ENCODE measurements at regions not wholly inside any gene's neighbourhood (a gene's known extent, or its start where the extent isn't known, plus 50 kb on each side); places are given as distances from the start of the nearest gene placed in this dataset.

DNA sequence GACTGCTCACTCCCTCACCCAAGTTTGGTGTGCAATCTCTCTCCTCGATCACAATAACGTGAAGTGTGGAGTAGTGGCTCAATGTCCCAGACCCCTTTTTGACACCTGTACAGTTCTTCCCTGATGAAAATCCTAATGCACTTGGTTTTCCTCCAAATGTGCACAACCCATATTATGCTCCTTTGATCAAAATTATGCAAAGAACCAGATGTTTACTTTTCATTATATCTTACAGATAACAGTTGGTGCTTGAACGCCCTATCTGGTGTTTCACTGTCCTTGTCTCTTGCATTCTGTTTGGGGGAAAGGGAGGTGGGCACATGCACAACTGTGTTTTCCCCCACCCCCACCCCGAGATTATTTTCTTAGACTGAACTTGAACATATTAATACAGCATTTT, 85.0 kb upstream of the CREB1 start:
- in situ Hi-C loops (cut with HindIII; ENCODE audit: low pct_unique_long_range_greater_than_20kb, low sequenced_read_pairs), result no loop called here
- DNase-seq (ENCODE audit: low read depth), result no peak

DNA sequence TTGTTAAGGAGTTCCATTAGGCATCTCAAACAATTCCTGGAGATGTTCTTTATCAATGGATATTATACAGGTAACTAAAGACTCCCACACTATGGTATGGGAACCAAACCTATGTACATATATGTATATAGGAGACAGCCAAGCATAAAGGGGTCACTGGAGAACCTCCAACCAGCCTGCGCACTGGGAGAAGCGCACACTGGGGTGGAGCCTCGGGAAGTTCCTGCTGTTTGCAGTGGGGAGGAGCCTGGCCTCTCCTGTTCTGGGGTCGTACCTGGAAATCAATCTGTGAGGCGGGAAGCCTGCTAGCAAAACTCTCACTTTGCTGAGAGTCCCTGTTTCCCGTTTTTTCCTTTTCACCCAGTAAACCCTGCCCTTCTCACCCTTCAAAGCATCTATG, 83.1 kb upstream of the CREB1 start:
- in situ Hi-C loops (cut with HindIII; ENCODE audit: low pct_unique_long_range_greater_than_20kb, low sequenced_read_pairs), result no loop called here
- DNase-seq (ENCODE audit: low read depth), result no peak

DNA sequence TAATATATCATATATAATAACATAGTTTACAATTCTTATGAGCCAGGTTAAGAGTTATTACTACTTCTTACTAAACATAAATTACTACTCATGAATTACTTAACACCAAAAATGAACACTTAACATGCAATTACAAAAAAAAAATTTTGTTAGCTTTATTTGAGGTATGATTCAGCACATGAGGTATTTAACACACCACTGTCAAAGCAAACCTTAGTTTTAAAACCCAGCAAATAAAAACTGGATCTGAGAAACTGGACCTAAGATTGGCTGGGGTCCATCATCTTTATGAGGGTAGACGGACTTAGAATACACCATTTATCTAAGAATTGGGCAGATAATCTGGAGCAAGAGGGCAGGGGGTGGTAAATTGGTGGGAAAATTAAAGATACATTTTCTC, 81.8 kb upstream of the CREB1 start:
- in situ Hi-C loops (cut with HindIII; ENCODE audit: low pct_unique_long_range_greater_than_20kb, low sequenced_read_pairs), result no loop called here
- DNase-seq (ENCODE audit: low read depth), result no peak

DNA sequence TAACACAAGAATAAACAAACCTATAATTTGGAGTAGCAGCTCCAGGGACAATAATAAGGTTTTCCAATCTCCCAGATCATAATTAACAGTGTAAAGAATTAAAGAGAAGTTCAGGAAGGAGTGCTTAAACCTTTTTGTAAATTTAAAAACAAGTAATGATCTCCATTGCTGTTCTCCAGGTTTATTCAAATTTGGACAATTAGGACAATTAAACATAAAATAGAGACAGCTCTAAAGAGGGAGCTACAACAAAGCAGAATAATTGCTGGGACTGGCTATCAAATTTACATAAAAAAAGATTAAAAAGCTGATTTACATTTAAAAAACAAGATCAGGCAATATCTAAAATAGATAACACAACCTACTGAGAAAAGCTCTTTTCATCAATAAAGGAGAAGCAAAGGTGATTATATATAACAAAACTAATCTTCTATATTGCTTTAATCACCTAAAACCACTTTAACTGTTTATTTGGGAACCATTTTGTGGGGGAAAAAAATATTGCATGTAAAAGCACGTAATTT, 80.1 kb upstream of the CREB1 start:
- in situ Hi-C loops (cut with HindIII; ENCODE audit: low pct_unique_long_range_greater_than_20kb, low sequenced_read_pairs), result no loop called here

DNA sequence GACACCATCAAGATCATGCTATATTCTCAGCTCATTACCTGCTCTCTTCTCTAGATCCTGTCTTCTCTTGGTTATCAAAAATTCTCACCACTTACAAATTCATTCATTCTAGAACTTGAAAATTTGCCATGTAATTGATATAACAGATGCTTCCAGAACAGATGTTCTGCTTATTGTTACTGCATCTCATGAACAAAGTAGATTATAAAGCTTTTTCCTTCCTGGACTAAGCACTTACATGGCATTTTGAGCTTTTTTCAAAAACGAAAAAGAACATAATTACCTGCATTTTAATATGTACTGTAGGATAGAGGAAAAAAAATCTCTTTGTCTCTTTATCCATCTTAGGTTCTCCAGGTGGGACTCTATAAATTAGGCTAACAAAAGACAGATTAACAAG, 79.6 kb upstream of the CREB1 start:
- in situ Hi-C loops (cut with HindIII; ENCODE audit: low pct_unique_long_range_greater_than_20kb, low sequenced_read_pairs), result no loop called here
- DNase-seq (ENCODE audit: low read depth), result no peak

More for the DNA sequence above, 80.1 kb upstream of the CREB1 start:
- DNase-seq (ENCODE audit: low read depth), result no peak

DNA sequence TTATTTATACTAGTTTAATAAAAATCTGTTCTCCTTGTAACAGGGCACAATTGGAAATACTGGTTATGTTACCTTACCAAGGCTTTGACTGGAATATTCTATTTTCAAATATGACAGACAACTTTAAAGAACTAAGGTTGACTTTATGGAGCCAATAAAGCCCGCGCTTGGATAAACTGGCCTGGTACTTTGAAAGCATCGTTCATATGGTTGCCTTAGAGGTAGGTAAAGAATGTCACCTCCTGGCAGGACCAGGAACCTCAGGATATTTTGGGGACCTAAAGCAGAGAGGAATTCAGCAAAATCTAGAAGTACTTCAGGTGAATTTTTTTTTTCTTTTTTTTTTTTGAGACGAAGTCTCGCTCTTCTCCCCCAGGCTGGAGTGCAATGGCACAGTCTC, 71.2 kb upstream of the CREB1 start:
- in situ Hi-C loops (cut with HindIII; ENCODE audit: low pct_unique_long_range_greater_than_20kb, low sequenced_read_pairs), result no loop called here
- DNase-seq (ENCODE audit: low read depth), result no peak

DNA sequence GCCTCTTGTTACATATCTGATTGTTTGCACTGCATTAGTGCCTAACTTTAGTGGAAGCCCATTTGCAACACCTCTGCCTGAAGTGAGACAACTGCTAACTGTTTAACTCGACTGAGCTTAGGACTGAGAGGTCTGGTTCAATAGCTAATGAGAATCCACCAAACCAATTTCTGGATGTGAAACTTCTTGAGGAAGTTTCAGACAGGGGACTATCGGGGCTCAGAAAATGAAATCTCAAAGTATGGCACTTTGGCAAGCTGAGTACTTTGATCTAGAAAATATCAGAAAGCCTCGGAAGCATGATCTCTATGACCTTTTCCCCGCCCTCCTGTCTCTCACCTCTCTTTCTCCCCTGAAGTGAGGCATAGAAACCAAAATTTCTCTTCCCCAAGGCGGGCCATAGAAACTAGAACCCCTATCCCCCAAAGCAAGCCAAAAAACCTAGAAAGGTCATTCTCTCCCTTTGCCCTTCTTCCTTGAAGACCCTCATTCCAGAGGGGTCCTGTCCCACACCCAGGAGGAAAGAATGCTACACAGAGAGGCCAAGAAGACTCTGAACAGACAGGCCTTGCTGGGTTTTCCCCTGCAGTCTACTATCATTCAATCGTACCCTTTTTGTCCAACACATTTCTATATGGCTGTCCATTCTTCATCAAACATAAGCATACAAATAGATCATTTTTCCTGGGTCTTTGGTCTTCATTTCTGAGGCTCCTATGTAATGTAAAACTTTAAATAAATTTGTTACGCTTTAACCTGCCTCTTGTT, 69.6 kb upstream of the CREB1 start:
- in situ Hi-C loops (cut with HindIII; ENCODE audit: low pct_unique_long_range_greater_than_20kb, low sequenced_read_pairs), result no loop called here
- no peak for DNase-seq (ENCODE audit: low read depth)

DNA sequence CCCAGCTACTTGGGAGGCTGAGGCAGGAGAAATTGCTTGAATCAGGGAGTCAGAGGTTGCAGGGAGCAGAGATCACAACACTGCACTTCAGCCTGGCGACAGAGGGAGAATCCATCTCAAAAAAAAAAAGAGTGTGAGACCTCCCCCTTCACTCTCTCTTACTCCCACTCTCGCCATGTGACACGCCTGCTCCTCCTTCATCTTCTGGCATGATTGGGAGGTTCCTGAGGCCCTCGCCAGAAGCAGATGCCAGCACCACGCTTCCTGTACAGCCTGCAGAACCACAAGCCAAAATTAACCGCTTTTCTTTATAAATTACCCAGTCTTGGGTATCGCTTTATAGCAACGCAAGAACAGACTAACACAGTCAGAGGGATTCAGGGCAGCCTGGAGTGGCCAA, 66.3 kb upstream of the CREB1 start:
- no peak for DNase-seq (ENCODE audit: low read depth)
- in situ Hi-C loops (cut with HindIII; ENCODE audit: low pct_unique_long_range_greater_than_20kb, low sequenced_read_pairs), result no loop called here

DNA sequence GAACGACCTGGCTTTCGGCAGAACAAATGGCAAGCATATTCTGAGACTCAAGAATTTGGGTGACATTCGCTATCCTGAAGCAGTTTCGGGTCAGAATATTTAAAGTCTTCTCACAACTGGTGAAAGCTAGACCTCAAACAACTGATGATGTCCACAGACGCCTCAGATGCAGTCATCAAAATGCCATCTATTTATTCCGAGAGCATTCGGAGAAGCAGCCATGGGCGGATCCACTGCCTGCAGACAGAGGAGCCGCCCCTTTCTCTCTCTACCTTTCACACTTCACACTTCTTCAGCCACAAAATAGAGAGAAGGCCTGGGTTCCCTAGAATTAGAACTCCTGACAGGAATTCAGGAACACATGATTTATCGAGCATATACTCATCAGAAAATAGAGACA, 65.8 kb upstream of the CREB1 start:
- no peak for DNase-seq (ENCODE audit: low read depth)
- in situ Hi-C loops (cut with HindIII; ENCODE audit: low pct_unique_long_range_greater_than_20kb, low sequenced_read_pairs), result no loop called here

DNA sequence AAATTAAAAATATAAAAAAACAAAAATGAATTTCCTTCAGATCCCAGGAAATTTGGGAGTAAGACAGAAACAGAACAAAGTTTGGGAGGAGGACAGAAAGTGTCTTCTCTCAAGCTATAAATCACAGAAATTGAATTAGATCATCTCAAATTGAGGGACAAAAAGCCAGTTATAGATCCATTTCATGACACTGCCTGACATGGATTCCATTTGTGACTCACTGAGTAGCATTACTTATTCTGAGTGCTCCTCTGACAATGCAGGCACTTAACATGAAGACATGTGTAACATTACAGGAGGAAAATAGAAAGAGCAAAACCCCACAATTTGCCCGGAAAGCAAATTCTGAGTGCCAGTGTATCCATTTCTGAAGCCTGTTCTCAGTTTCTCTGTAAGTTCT, 63.9 kb upstream of the CREB1 start:
- no peak for DNase-seq (ENCODE audit: low read depth)
- in situ Hi-C loops (cut with HindIII; ENCODE audit: low pct_unique_long_range_greater_than_20kb, low sequenced_read_pairs), result no loop called here

DNA sequence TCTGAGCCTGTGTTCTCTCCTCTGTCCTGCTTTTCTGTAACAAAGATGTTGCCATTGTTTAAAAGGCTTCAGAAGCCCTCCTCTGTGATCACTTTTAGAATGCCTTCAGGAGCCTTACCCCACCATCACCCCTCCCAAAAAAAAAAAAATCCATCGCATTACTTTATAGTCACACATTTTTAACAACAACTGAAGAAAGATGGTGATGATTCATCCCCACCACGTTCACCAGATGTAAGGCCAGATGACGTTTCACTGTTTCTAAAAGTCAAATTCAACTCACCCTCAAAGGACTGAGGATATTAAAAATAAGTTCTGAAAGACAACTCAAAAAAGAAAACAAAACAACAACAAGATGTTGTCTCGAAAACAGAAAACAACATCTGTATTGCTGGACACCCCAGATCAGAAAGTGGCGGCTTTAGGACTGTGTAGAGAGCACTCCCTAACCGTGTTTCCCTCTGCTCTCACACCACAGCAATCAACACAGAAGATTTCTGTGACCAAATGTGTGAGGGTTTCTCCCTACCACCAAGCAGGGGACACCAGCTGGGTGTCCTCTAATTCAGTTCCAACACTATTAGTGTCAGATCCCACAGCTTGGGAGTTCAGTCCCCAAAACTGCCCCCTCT, 61.9 kb upstream of the CREB1 start:
- in situ Hi-C loops (cut with HindIII; ENCODE audit: low pct_unique_long_range_greater_than_20kb, low sequenced_read_pairs), result no loop called here
- no peak for DNase-seq (ENCODE audit: low read depth)

DNA sequence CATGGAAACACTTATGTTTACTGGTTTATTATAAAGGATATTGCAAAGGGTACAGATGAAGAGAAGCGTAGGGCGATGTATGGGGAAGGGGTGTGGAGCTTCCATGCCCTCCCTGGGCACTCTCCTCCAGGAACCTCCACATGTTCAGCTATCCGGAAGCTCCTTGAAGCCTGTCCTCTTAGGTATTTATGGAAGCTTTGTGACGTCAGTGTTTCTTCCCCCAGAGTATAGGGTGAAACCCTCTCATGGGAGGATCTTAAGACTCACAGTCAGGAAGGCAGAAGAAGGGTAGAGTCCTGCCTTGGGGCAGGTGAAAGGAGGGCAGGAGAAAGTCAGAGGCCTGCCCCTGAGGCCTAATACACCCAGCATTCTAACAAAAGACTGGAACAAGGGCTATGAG, 61.3 kb upstream of the CREB1 start:
- in situ Hi-C loops (cut with HindIII; ENCODE audit: low pct_unique_long_range_greater_than_20kb, low sequenced_read_pairs), result no loop called here

DNA sequence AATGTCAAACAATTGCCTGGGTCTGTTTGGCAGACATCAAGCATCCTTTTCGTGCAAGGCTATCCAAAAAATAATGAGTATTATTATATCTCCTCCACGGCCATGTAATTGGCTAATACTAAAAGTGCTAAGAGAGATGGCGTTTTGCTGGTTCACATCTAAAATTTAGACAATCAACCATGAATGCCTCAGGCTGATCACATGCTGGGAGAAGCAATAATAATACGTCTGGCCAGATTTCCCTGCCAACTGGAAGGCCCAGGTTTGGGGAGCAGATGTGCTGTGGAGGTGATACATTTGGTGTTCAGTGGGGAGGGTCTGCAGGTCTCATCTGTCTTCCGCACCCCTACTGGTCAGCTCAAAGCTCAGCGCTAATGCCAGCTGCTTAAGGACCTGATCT, 60.3 kb upstream of the CREB1 start:
- no peak for DNase-seq (ENCODE audit: low read depth)
- in situ Hi-C loops (cut with HindIII; ENCODE audit: low pct_unique_long_range_greater_than_20kb, low sequenced_read_pairs), result no loop called here

More for the DNA sequence above, 61.3 kb upstream of the CREB1 start:
- no peak for DNase-seq (ENCODE audit: low read depth)

DNA sequence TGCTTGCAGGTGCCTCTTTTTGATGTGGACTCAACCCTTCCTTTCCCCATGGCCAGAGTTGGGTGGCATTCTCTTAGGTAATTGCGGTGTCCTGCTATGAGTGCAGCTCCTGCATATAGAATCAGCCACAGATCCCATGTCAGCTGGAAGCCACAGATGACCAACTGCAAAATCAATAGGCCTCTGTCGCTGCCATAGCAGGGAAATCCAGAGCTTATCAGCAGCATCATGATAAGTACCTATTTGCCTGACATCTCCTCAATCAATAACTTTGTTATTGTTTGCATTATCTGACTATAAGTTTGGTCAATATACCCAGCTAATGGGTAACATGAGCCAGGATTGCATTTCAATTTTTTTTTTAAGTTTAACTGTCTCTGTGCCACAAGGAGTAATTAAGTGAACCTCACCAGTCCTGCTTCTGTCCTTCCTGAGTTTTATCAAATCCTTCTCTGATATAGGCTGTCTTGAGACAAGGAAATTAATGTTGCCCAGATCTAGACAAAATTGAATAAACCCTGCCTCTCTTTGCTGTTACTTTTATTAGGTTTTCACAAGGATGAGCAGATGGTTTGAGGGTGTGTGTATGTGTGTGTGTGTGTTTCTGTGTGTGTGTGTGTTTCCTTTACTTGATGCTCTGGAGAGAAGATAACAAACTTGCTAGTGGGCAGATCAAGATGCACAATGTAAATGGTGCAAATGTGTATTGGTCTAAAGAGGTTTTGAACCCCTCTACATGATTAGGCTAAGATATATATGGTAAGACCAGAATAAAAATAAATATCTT, 59.6 kb upstream of the CREB1 start:
- DNase-seq (ENCODE audit: low read depth), result no peak
- in situ Hi-C loops (cut with HindIII; ENCODE audit: low pct_unique_long_range_greater_than_20kb, low sequenced_read_pairs), result no loop called here

DNA sequence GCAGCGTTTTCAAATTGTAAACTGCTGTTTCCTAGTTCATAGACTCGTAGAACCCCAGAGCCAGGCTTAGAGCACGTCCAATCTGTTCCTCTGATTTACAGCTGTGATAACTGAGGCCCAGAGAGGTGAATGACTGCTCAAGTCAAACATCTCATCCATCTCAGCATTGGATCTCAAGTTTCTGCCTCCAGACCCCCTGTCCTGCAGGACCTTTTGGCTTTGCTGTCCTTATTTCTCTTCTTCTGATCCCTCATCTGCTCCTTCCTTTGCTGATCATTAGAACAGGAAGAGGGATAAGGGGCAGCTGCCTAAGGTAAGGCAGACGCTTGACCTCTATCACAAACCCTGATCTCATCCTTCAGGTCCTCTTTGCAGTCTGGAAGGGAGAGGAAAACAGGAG, 58.5 kb upstream of the CREB1 start:
- no peak for DNase-seq (ENCODE audit: low read depth)
- in situ Hi-C loops (cut with HindIII; ENCODE audit: low pct_unique_long_range_greater_than_20kb, low sequenced_read_pairs), result no loop called here

DNA sequence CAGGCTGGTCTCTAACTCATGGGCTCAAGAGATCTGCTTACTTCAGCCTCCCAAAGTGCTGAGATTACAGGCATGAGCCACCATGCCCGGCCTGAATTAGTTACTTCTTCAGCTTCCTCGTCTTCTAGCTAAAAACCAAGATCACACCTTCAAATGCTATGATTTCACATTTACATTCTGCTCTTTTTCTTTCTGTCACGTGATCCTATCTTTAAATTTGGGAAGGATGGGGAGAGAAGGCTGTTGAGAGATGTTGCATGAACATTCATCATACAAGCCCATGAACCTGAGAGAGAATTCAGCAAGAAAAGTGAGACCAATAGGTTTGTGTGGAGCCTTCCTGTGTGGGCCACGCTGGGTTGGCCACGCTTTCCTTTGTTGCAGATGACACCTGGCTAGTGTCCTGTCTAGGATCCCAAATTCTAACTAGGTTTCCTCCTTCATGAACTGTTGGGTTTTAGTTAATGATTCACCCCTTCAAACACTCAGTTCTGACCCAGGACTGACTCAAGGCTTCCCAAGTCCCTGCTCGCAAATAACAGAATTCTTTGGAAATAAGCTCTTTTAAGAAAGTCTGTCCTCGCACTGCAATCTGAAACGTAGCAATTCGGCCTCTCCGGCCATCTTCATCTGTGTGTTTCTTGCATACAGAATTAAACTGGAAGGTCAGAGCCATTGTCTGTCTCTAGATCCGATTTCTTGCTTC, 57.3 kb upstream of the CREB1 start:
- in situ Hi-C loops (cut with HindIII; ENCODE audit: low pct_unique_long_range_greater_than_20kb, low sequenced_read_pairs), result no loop called here
- DNase-seq (ENCODE audit: low read depth), result no peak

DNA sequence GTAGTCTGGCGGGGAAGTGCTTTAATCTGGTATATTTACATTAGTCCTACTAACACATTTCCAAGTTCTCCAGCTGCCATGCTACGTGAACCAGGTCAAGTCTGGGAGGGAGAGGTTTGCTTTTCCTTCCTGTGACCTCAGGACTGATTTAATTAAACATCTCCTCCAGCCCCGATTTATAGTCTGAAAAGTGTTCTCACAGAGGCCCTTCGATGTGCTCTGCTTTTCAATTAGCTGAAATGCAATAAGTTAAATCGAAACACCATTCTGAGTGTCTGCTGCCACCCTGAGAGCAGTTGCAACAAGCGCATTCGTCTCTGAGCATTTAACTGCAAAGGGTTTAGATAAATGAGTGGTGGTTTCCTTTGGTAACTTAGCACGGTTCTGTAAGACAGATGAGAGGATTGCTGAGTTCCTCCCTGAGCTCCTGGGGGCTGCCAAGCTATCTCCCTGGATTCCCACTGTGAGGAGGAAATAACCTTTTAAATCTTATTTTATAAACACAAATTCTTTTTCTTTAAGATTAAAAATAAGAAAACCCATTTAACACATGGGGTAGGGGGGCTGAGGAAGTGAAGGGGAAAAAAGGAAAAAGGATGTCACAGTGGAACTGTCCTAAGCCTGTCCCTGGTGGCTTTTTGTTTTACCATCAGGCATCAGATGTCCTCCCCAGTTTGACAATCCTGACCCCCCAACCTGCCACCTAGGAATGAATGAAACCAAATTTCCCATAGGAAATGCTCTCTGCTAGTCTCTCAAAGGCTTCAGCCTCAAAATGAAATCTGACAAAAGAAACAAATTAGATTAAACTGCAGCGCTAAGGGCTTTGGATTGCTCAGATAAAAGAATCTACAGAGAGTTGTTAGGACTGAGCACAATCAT, 56.5 kb upstream of the CREB1 start:
- in situ Hi-C loops (cut with HindIII; ENCODE audit: low pct_unique_long_range_greater_than_20kb, low sequenced_read_pairs), result no loop called here
- DNase-seq (ENCODE audit: low read depth), result peak; percentile 41

DNA sequence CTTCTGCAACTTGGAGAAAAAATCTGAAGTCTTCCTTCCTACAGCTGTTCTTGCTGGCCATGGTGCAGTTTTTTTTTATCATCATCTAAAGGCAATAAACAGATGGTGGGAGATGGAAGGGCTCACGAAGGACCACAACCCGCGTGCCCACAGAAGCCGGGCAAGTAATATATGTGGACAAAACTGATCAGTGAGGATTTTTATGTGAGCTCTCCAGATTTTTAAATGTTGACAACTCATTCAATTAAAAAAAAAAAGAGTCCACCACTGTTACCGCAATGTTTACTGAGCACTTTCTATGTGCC, 55.9 kb upstream of the CREB1 start:
- no peak for DNase-seq (ENCODE audit: low read depth)
- in situ Hi-C loops (cut with HindIII; ENCODE audit: low pct_unique_long_range_greater_than_20kb, low sequenced_read_pairs), result no loop called here
